ENCODE measurements at regions not wholly inside any gene's neighbourhood (a gene's known extent, or its start where the extent isn't known, plus 50 kb on each side); places are given as distances from the start of the nearest gene placed in this dataset.

- TF ChIP-seq, protein P1, sequence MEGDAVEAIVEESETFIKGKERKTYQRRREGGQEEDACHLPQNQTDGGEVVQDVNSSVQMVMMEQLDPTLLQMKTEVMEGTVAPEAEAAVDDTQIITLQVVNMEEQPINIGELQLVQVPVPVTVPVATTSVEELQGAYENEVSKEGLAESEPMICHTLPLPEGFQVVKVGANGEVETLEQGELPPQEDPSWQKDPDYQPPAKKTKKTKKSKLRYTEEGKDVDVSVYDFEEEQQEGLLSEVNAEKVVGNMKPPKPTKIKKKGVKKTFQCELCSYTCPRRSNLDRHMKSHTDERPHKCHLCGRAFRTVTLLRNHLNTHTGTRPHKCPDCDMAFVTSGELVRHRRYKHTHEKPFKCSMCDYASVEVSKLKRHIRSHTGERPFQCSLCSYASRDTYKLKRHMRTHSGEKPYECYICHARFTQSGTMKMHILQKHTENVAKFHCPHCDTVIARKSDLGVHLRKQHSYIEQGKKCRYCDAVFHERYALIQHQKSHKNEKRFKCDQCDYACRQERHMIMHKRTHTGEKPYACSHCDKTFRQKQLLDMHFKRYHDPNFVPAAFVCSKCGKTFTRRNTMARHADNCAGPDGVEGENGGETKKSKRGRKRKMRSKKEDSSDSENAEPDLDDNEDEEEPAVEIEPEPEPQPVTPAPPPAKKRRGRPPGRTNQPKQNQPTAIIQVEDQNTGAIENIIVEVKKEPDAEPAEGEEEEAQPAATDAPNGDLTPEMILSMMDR (optimal IDR thresholded peaks at IDR 0.05 in 1 of 3, IDR thresholded peaks at IDR 0.05 in 1 of 3, conservative IDR thresholded peaks at IDR 0.05 in 1 of 3; ENCODE audit: extremely low read depth in 1 of 3, insufficient read depth in 2 of 3, low read length in 3 of 3): no peak
- no peak for TF ChIP-seq EZH2 (IDR thresholded peaks at IDR 0.05; ENCODE audit: low read length)
Measured at GRCh38 chr5:36388288-36388687, 86.6 kb upstream of the RANBP3L start.

All from keratinocyte (primary cell).